Ascending aorta (tissue), 2 donors: ENCODE measurements at regions not wholly inside any gene's neighbourhood (a gene's known extent, or its start where the extent isn't known, plus 50 kb on each side); places are given as distances from the start of the nearest gene placed in this dataset.
A peak's percentile ranks its signal among the peaks of the same experiment; 100 is the strongest.

Experiments used
- DNase-seq, 2 donors: peaks; one replicate each; pipeline ENCODE4 v3.0.0-alpha.2; 2019; ENCODE audit warnings: low spot score in 2 of 2
- H3K27ac ChIP-seq, 2 donors: fragments of 200-600 bp; sonication (generic); one replicate each; pipeline ENCODE4 v1.5.1; 2016 to 2017; ENCODE audit warnings: mild to moderate bottlenecking in 1 of 2
- H3K27me3 ChIP-seq: fragments of 200-600 bp; sonication (generic); one replicate; pipeline ENCODE4 v1.5.1; 2017
- H3K36me3 ChIP-seq, 2 donors: fragments of 200-600 bp; sonication (generic); one replicate each; pipeline ENCODE4 v1.5.1; 2016
- H3K4me1 ChIP-seq, 2 donors: fragments of 200-600 bp; sonication (generic); one replicate each; pipeline ENCODE4 v1.5.1; 2016 to 2017; ENCODE audit warnings: mild to moderate bottlenecking in 1 of 2
- H3K4me3 ChIP-seq, 2 donors: fragments of 200-600 bp; sonication (generic); one replicate each; pipeline ENCODE4 v1.5.1; 2016 to 2017; ENCODE audit warnings: mild to moderate bottlenecking in 1 of 2
- H3K9me3 ChIP-seq, 2 donors: fragments of 200-600 bp; sonication (generic); one replicate each; pipeline ENCODE4 v1.5.1; 2016
- intact Hi-C: fragments of 100-400 bp; cut with DNase I; formaldehyde crosslinking; loops from one replicate; pipeline ENCODE4 v1.15.1; 2023
- TF ChIP-seq, protein P1 (sequence below), 3 experiments: fragments of 200-600 bp in 2 of 3; fragments of 450-650 bp in 1 of 3; sonication (generic) in 2 of 3; IDR thresholded peaks; one replicate each; pipeline ENCODE4 v1.5.1; 2016 to 2019; ENCODE audit warnings: antibody characterized with exemption in 3 of 3, mild to moderate bottlenecking in 1 of 3, moderate library complexity in 1 of 3

DNA sequence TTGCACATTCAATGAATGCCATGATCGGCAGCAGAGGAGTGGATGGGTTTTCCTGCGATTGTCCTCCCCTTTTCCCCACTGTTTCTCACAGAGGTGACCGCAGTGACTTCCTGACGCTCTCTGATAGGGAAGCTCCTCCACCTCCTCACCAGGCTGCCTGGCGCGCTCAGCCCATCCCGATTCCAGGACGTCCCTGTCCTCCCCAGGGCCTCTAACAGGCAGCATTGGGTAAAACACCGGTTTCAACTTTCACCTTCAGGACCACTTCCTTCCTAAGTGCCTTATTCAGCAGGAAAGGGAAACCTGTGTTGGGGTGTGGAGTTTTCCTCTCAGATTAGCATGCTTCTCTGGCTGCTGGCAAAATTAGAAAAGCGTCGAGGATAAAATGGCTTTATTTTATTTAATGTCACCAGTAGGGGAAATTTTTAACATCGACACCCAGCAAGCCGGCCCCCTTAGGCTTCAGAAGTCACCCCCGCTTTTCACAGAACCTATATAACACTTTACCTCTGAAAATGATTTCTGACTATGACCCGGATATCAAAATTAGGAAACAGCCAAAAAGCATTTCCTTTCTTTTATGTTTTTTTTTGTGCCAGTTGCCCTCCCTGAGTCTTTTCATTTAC, 570.4 kb upstream of the GJE1 start:
- Histone ChIP-seq H3K27me3 (no peaks in the 10 kb centered on the region), H3K27ac (peak overlapping the region; percentile 67 to 68), H3K9me3 (no peaks in the 10 kb centered on the region), H3K36me3 (no peaks in the 10 kb centered on the region), H3K4me1 (peaks cover 0 to 3% of the 10 kb centered on the region in 2 donors), H3K4me3 (peak overlapping the region; percentile 45 to 46)
- TF ChIP-seq, protein P1, sequence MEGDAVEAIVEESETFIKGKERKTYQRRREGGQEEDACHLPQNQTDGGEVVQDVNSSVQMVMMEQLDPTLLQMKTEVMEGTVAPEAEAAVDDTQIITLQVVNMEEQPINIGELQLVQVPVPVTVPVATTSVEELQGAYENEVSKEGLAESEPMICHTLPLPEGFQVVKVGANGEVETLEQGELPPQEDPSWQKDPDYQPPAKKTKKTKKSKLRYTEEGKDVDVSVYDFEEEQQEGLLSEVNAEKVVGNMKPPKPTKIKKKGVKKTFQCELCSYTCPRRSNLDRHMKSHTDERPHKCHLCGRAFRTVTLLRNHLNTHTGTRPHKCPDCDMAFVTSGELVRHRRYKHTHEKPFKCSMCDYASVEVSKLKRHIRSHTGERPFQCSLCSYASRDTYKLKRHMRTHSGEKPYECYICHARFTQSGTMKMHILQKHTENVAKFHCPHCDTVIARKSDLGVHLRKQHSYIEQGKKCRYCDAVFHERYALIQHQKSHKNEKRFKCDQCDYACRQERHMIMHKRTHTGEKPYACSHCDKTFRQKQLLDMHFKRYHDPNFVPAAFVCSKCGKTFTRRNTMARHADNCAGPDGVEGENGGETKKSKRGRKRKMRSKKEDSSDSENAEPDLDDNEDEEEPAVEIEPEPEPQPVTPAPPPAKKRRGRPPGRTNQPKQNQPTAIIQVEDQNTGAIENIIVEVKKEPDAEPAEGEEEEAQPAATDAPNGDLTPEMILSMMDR (IDR thresholded peaks at IDR 0.05): no peak
- intact Hi-C loops: loop anchor here (5.0 kb wide), 1 partner anchor 575 kb away; no protein-coding TSS in a partner anchor
- DNase-seq: peak in 1 of 2 donors; percentile 60

DNA sequence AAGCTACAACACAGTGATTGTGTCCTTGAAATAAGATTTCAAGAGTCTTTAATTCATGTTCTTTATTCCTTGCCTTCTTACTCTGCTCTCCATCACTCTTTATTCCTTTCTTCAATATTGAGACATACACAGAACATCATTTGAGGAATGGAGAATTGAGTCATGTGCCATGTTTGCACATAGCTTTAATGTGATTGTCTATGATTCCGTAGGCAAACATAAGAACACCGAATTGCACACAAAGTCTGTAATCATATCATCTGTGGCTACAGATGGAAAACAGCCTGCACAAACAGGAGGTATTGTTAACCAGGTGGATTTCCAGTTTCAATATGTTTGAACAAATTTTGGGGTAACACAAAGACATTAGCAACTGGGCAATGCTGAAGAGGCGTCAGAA, 571.6 kb upstream of the GJE1 start:
- DNase-seq: no peak
- no peak overlapping the region for H3K4me3 ChIP-seq
- TF ChIP-seq, protein P1 (IDR thresholded peaks at IDR 0.05): no peak
- intact Hi-C loops: loop anchor here (5.0 kb wide), 1 partner anchor 574 kb away; no protein-coding TSS in a partner anchor
- no peaks in the 10 kb centered on the region for H3K36me3 ChIP-seq
- H3K9me3 ChIP-seq: no peaks in the 10 kb centered on the region
- H3K27ac ChIP-seq: peak overlapping the region in 1 of 2 donors; percentile 18
- H3K27me3 ChIP-seq: no peaks in the 10 kb centered on the region
- H3K4me1 ChIP-seq: peaks cover 0 to 3% of the 10 kb centered on the region in 2 donors

DNA sequence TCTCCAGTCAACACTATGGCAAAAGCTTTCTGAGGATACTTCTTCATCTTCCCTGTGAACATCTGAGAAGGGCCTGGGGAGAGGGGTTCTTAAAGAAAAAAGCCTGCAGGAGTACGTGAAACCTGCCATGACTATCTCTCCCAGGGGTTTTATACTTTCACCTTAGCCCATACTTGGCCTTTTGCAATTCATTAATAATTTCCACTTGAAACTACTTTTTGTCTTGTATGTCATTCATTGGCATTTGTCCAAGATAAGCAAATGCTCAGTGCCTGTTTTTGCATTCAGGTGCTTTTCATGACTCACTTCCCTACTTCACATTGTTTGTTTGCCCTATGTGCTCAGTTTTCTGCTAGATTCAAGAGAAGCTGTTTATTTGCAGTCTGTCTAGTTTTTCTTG, 580.3 kb upstream of the GJE1 start:
- no peak for DNase-seq
- TF ChIP-seq, protein P1 (IDR thresholded peaks at IDR 0.05): no peak
- H3K4me1 ChIP-seq: peaks cover 0 to 2% of the 10 kb centered on the region in 2 donors
- no peak overlapping the region for H3K4me3 ChIP-seq
- no peak overlapping the region for H3K27ac ChIP-seq
- H3K9me3 ChIP-seq: peaks cover 5 to 17% of the 10 kb centered on the region in 2 donors
- intact Hi-C loops: no loop called here
- H3K36me3 ChIP-seq: no peaks in the 10 kb centered on the region
- no peaks in the 10 kb centered on the region for H3K27me3 ChIP-seq

DNA sequence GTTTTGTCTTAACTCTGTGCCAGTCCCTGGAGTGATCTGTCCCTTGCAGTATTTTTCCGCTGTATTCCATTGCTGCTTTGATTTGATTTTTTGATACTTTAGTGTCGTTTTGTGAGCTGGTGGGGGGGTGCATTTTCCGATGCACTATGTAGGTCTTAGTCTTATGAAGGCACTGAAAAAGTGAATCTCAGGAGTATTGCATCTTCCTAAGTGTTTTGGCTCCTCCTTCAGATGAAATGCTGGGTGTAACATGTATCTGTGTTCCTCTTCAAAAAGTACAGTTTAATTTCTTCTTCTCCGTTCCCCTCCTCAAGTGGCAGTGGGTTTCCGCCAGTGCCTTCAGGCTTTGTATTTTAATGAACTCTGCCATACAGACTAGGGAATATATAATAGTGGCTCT, 580.7 kb upstream of the GJE1 start:
- Histone ChIP-seq H3K4me1 (peaks cover 0 to 2% of the 10 kb centered on the region in 2 donors), H3K9me3 (peaks cover 5 to 17% of the 10 kb centered on the region in 2 donors), H3K4me3 (no peak overlapping the region), H3K36me3 (no peaks in the 10 kb centered on the region), H3K27ac (no peak overlapping the region), H3K27me3 (no peaks in the 10 kb centered on the region)
- no peak for DNase-seq
- TF ChIP-seq, protein P1 (IDR thresholded peaks at IDR 0.05): no peak
- intact Hi-C loops: no loop called here

DNA sequence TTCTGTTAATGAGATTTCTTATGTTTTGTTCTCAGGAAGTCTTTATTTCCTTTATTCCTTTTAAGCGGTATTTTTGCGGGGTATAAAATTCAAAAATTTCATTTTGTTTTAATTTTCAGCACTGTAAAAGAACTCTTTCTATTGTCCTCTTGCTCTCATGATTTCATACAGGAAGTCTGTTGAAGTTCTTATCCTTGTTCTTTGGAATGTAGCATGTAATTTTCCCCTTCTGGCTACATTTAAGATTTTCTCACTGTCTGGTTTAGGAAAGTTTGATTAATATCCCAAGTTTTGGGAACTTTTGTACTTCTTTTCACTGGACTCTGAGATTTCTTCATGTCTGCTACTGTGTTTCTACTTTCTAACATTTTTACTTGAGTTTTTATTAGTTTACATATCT, 581.4 kb upstream of the GJE1 start:
- H3K9me3 ChIP-seq: peaks cover 5 to 17% of the 10 kb centered on the region in 2 donors
- TF ChIP-seq, protein P1 (IDR thresholded peaks at IDR 0.05): no peak
- H3K27ac ChIP-seq: no peak overlapping the region
- intact Hi-C loops: no loop called here
- no peaks in the 10 kb centered on the region for H3K36me3 ChIP-seq
- H3K4me1 ChIP-seq: peaks cover 0 to 2% of the 10 kb centered on the region in 2 donors
- no peaks in the 10 kb centered on the region for H3K27me3 ChIP-seq
- no peak overlapping the region for H3K4me3 ChIP-seq
- DNase-seq: no peak
